ENCODE measurements at regions not wholly inside any gene's neighbourhood (a gene's known extent, or its start where the extent isn't known, plus 50 kb on each side); places are given as distances from the start of the nearest gene placed in this dataset.

DNA sequence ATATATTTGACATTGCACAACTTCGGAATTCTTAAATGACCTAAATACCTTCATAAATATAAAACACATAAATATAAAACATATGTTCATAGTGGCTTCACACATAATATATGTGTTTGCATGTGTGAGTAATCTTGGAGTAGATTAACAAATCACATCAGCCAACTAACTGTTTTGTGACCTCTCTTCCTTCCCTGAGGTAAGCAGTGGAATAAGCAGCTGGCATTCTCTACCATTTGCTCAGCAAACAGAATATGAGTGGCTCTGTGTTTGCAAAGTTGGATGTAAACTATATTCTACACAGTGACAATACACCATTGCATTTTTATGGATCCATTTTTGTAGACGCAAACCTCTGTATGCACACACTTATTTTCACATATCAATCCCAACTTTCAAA is 189.9 kb downstream of the ACER2 start:
- DNase-seq (ENCODE audit: low read depth in 2 of 3, low spot score in 1 of 3) = no peak

DNA sequence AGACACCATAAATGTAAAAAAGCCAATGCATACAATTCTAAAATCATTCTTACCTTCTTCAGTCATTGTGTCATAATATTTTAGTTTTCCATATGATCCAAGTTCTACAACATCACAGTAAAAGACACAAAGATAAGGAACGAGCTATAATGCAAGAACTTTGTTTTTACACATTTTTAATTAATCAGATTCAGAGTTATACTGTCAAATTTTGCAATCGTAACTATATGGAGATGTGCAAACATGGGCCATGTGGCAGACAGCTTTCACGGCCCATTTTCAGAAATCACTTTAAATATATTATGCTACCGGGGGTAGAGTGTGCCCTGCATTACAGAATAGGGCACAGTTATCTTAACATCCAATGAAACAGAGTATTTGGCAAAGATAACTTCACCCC is 188.4 kb downstream of the ACER2 start:
- DNase-seq (ENCODE audit: low read depth in 2 of 3, low spot score in 1 of 3) = no peak

DNA sequence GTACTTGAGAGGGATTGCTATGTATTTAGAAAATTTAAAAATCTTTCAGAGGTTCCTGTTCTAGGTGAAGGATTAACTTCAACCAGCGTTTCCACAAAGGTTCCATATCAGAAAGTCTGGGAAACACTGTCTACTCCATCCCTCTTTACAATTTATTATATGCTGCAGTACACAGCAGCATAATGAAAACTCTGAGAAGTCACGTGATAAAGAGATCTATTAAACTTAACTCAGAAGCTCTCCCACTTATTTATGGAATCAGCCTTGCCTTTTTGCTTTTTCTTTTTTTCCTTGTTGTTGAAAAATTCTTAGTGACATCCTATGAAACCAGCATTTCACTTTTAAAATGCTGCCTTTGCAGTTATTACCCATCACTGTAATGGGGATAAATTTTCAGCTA is 186.2 kb downstream of the ACER2 start:
- DNase-seq (ENCODE audit: low read depth in 2 of 3, low spot score in 1 of 3) = no peak

DNA sequence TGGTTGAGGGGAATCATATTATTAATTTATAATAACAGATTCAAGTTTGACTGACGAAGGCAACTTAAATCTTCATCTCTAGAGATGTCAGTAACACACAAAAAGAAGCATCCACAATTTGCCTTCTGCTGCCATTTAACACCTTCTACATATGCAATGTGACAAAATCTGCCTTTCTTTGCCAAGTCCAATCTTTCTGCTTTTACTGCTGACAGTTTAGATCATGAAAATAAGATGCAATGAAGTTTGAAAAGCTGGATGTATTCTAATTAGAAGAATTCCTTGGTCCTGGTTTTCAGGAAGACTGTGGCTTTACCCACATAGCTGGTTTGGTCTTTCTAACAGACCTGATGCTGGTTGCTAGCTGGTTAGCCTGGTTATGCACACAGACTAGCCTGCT is 178.9 kb downstream of the ACER2 start:
- no peak for DNase-seq (ENCODE audit: low read depth in 2 of 3, low spot score in 1 of 3)

DNA sequence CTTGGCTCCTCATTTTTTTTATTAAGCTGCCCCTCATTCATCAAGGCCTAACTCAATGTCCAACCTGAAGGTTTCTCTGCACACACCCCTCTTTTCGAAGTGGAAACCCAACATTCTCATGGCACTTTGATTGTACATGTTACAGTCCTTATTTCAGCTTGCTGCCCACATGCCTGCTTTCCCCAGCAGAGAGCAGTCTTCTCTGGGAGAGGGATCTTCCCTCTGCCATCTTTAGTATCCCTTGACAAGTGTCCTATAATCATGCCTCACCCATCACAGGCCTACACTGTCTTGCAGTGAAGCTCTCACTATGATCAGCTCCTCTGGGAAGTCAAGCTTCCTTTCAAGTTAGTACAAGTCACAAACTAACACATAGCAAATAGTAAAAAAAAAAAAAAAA is 175.1 kb downstream of the ACER2 start:
- no peak for DNase-seq (ENCODE audit: low read depth in 2 of 3, low spot score in 1 of 3)

DNA sequence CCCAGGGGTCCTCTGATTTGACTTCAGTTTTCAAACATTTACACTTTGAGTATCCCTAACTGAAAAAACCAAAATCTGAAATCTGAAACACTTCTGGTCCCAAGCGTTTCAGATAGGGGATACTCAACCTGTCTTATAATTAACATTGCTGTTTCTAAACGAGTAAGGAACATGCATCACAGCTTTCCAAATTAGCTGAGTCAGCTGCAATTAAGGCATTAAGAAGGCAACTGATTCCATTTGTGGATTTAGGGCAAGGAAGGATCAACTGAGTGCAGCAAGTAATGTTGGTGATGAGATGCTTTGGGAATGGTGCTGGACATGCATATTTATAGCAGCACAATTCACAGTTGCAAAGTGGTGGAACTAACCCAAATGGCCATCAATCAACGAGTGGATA is 168.6 kb downstream of the ACER2 start:
- DNase-seq (ENCODE audit: low read depth in 2 of 3, low spot score in 1 of 3) = no peak

DNA sequence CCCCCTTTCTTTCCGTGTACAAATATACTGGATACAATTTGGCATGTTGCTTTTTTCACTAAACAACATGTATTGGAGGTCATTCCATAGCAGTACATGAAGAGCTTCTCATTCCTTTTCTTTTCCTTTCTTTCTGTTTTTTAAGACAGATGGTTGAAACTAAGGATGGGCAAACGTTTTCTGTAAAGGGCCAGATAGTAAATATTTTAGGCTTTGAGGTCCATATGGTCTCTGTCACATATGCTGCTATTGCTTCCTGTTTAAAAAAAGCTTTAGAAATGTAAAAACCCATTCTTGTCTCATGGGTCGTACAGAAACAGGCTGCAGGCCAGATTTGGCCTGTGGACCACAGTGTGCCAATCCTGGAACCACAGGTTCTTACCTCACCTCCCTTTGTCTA is 160.1 kb downstream of the ACER2 start:
- no peak for DNase-seq (ENCODE audit: low read depth in 2 of 3, low spot score in 1 of 3)

DNA sequence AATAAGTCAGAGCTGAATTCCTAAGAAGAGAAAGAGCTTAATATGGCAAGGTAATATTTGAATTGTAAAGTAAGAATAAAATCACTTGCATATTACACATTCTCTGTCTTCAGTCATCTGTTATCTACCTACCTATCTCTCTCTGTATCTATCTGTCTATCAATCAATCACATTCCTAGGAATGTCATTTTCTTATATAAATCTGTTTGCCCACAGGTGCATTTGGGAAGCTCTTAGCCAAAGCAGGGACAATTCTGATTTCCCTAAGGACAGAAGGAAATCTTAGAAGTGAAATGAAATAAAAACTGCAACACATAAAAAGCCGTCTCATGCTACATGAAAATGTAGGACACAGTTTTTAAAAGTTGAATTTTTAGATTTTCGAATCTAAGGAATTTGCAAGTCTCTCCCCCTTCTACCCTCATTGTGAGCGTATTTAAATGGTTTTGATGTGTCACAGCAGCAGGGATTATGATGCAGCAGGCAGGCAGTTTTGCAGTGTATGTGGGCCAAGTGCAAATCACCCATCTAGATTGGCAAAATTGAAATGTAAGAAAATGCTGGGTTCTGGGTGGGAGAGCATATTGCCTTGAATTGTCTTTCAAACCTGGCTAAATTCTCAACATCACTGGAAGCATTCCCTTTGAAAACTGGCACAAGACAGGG is 155.7 kb downstream of the ACER2 start:
- DNase-seq (ENCODE audit: low read depth in 2 of 3, low spot score in 1 of 3) = no peak

DNA sequence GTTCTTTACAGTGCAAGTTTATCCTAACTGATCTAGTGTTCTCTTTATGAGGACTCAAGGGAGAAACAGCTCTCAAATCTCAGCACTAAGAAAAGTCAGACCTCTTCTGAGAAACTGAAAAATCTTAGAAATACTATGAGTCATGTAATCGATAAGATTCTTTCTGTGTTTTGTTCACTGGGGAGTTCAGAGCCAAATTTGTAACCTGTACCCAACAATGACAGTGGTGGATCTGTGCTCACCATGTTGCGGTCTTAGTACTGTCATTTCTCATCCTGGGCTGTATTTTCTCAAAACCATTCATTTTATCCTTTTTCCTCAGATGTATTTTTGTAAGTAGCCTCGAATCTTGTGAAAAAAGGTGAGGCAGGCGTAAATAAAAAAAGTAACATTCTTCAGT is 146.4 kb downstream of the ACER2 start:
- DNase-seq (ENCODE audit: low read depth in 2 of 3, low spot score in 1 of 3) = no peak

DNA sequence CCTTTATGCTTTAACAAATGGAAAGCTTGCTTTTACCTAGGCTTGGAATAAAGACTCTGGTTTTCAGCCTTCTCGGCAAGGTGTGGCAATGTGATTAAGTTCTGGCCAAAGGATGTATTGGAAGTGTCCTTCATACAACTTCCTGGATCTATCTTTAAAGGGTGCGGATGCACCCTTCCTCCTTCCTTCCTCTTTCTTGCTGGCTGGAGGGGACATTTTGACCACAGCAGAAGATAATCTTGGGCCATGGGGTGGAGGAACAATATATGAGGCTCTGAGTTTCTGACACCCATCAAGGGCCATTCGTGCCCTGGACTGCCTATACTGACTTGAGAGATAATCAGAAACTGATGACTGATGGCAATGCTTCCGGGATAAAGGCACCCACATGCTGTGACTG is 145.7 kb downstream of the ACER2 start:
- DNase-seq (ENCODE audit: low read depth in 2 of 3, low spot score in 1 of 3) = no peak

DNA sequence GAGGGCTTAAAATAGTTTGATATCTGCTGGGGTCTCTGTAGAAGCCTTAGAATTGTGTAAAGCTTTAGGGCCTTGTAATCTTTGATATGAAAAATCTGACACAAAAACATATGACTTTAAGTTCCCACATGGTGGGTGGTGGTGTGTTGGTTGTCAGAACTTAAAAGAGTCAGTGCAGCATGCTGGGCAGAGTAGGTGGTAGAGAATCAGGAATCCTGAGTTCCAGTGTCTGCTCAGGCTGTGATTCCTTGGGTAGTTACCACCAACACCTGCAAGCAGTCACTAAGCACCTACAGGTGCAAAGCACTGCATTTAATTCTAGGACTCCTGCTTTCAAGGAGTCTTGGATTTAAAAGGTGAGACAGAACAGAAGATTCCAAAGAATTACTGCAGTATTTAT is 144.6 kb downstream of the ACER2 start:
- no peak for DNase-seq (ENCODE audit: low read depth in 2 of 3, low spot score in 1 of 3)

DNA sequence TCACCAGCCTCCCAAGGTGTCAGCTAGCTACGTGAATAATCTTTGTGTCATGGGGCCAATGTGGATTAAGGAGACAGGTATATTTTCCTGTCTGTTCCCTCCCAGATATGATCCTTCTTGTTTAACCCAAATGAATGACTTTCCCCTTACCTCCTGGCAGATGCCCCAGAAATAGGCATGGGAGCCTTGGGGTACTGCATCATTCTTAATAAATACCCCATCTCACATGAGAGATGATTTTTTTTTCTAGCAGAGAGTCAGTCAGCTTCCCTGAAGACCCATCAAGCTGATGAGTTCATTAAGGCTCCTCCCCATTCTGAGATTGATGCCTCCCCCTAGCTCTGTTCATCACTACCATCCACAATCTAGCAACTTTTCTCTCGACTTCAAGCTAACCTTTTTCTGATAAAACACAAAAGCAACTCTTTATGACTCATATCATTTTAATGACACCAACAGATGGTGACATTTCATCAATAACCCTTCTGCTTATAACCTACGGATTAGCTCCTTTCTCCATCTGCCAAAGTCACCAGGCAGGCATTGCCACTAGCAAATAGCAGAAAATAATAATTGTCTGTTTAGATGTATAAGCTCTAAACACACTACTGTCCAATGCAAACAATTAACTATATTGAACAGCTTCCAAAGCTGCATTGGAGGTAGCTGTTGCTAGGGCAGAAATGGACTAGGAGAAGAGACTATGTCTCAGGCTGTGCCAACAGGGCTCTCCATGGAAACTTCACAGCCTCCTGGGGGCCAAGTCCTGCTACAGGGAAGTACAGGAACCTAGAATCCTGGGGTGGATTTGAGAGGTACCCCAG is 143.7 kb downstream of the ACER2 start:
- DNase-seq (ENCODE audit: low read depth in 2 of 3, low spot score in 1 of 3) = no peak

DNA sequence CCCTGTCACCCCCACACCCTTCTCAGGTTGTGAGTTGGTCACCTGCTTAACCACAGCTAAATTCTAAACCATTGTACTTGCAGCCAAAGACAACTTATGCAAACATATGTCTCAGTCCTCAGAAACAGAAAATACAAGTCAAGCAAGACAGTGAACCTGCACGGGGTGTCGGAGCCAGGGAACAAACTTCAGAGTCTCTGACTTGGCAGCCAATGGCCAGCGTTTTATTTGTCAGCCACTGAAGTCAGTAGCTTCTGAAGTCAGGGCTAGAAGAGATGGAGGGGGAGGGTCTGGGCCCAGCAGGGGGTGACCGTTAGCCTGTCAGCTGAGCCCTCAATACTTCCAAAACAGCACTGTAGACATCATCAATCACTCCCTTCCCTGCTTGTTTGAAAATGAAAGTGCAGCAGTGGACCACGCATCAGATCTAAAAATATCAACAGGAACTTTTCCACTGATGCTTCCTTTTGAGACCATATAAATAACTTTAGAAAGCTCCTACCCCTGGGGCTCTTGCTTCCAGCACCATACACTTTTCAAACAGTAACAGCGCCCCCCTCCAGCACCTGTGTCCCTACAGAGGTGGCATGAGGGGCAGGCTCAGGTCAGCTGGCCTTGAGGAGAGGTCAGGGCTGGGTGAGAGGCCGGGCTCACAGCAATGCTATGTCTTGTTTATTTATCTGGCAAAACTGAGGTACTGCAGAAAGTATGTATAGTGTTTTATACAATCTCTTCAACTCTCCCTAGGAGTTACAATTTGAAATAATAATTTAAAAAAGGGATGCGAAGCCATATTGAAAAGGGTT is 142.5 kb downstream of the ACER2 start:
- DNase-seq (ENCODE audit: low read depth in 2 of 3, low spot score in 1 of 3) = no peak

DNA sequence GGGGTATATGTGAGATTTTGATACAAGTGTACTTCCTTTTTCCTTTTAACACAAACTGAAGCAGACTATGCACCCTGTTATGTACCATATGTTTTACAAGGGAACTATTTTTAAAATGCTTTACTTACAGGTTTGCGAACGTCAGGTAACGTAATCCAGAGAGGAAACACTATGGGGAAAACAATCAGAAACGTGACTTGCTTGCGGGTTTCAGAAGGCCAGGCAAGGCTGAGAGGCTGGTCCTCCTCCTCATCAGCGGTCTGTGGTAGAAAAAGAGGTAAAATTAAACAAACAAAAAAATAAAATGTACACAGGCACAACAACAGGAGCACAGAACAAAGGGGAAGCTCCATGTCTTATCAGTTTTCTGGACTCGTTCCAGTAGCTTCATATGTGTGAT is 141.2 kb downstream of the ACER2 start:
- DNase-seq (ENCODE audit: low read depth in 2 of 3, low spot score in 1 of 3) = no peak

DNA sequence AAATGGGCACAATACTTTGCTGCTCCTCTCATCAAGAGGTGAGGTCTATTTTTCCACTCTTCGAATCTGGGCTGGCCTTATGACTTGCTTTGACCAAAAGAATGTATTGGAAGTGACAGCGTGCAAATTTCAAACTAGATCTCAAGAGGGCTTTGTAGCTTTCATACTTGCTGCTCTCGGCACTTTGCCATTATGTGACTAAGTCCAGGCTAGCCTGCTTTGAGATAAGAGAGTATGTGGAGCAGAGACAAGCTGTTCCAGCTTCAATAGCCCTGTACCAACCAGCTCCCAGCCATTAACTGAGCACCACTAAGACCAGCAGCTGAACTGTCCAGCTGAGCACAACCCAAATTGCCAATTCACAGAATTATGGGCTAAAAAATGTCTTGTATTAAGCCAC is 124.6 kb downstream of the ACER2 start:
- no peak for DNase-seq (ENCODE audit: low read depth in 2 of 3, low spot score in 1 of 3)

DNA sequence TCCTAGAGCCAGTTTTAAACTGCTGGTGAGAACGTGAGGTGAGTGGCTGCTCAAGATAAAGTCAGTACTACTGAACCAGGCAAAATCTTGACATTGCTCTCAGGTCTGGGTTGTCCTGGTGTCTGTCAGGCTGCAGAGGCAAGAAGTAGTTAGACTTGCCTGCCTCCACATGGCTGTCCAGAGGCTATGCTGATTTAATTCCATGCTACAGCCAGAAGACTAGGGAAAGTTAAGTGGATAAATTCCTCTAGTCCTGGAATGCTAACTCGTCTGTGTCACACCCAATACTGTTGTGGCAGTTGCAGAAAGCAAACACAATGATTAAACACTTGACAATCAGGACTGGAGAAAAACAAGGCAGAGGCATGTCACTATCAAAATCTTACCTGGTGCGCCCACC is 118.9 kb downstream of the ACER2 start:
- no peak for DNase-seq (ENCODE audit: low read depth in 2 of 3, low spot score in 1 of 3)

DNA sequence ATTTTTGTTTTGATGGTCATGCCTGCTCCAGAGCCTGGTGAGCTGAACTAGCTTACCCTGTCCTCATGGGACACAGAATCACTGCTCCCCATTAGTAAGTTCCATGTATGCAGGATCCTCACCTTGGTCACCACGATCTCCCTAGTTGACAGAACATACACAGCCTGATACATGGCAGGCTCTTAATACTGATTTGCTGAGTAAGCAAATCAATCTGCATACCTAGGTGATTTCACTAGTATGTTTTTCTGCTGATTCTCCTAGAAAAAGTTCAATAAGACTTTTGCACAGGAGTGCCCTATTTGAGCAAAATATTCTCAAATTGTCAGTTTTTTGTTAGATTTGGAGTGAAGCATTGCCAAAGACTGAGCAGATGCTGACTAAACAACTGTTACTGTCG is 113.7 kb downstream of the ACER2 start:
- DNase-seq (ENCODE audit: low read depth in 2 of 3, low spot score in 1 of 3) = no peak

DNA sequence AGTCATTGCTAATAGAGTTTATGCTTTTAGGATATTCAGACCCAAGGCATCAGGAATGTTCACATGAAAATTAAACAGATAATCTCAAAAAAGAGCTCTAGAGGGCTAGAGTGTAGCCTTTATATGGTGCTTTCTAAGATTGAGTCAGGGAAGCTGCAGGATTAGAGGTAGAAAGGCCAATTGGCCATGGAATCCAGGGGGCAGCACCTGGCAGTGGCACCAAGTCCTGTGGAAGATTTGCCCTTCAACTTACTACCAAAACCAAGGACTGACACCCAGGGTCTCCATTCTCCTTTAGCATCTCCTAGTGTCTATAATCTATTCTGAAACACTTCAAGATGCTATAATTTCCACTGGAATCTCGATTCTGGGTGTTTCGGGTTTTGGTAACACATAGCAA is 112.4 kb downstream of the ACER2 start:
- DNase-seq (ENCODE audit: low read depth in 2 of 3, low spot score in 1 of 3) = no peak

DNA sequence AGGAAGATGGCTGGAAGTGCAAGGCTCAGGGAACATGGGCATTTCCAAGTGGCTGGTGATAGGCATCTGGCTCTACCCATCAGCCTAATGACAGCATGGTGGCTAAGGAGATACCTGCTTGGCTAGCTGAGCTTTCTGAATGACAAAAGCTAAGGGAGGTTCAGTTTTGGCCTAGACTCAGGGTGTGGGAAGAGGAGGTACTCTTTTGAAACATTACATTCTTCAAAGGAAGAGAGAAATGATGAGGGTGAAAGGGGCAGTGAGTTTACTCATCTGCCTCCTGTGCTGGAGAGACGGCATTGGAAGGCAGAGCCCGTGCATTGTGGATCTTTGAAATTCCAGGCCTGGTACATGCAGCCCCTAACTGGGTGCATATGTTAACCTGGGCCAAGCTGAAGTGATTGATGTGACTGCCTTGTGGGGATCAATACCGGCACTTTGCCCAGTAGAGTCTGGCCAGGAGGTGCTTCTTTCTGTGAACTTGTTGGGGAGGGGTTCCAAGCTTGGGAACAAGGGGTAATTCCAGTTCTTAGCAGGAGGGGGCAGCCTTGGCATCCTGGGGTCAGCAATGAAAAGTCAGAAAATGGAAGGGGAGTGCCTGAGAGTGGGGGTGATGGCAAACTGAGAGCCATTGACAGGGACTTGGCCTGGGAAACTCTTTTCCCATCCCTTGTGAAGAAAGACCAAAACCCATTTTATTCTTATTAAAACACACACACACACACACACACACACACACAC is 108.6 kb downstream of the ACER2 start:
- DNase-seq (ENCODE audit: low read depth in 2 of 3, low spot score in 1 of 3) = no peak

DNA sequence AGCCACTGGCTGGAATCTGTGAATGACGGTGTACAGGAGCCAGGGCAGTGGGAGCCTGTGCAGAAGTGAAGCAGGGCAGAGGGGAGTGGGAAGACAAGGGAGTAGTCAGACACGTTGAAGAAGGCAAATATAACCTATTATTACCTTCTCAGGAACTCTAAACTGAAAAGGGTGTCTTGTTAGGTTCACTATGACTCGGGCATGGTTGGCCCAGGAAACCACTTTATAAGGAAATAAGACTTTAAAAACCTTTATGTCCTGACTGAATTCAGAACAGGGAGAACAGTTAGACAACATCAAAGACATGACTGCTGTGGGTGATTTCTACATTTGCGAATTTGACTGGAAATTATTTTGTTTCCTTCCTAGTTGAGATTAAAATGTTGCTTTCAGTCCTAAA is 107.5 kb downstream of the ACER2 start:
- DNase-seq (ENCODE audit: low read depth in 2 of 3, low spot score in 1 of 3) = peak in 1 of 3 donors; percentile 10

DNA sequence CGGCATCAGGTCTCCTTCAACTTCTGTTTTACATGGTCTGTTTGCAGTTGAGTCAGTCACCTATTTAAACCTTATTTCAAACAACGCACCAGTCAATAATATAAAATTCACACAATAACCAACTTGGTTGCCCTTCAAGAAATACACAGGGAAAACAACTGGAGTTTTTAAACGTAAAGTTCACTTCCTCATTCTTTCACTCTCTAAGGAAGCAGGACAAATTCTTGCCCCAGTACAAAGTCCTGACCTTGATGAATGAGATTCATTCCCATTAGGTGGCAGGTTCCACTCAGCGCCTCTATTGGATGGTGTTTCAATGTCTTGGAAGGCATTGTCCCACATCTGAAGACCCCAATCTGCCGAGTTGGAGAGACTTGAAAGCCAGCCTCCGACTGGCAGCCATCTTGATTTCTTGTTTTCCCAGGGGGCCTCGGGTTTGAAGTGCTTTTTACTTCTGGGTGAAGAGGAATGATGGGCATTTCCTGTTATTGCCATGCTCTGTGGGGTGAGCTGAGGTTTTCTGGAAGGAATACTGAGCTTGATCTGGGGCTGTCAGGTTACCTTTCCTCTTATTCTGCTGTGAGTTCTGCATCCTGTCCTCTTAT is 105.0 kb downstream of the ACER2 start:
- DNase-seq (ENCODE audit: low read depth in 2 of 3, low spot score in 1 of 3) = no peak
